IMR-90 (cell line): ENCODE measurements at regions not wholly inside any gene's neighbourhood (a gene's known extent, or its start where the extent isn't known, plus 50 kb on each side); places are given as distances from the start of the nearest gene placed in this dataset.

Experiments
- ATAC-seq: fragments of 200-7000 bp; cut with Tn5 transposase; 2 replicates; pipeline ENCODE4 v1.9.1; 2020; ENCODE audit warnings: low read depth, mild to moderate bottlenecking, moderate library complexity
- BruUV-seq: library from RNA; stranded (reverse); fragments of 400-500 nt; replicated peaks from 2 replicates; lab custom pipeline; 2021; lab: Mats Ljungman, UMichigan
- CTCF ChIA-PET: fragments of 300-600 bp; formaldehyde crosslinking; extraction: SDS; loops from one replicate; lab custom pipeline; 2021; ENCODE audit warnings: antibody characterized with exemption; lab: Yijun Ruan, JAX
- POLR2A ChIA-PET: fragments of 300-600 bp; sonication (Branson Sonifier 250); formaldehyde crosslinking; loops from one replicate; lab custom pipeline; 2022; ENCODE audit warnings: antibody characterized with exemption; ENCODE audit not compliant: unreplicated experiment; lab: Charles Lee
- DNase-seq: peaks from one replicate; pipeline ENCODE4 v3.0.0; 2013
- H2AFZ ChIP-seq: replicated peaks from 2 replicates; pipeline ENCODE3; 2013; ENCODE audit warnings: low read length, mild to moderate bottlenecking; ENCODE audit not compliant: poor library complexity
- H2AK5ac ChIP-seq: 2 replicates; pipeline ENCODE4 v1.6.1; 2013; ENCODE audit warnings: low read depth, low read length, inconsistent platforms
- H2AK9ac ChIP-seq: replicated peaks from 2 replicates; pipeline ENCODE3; 2013; ENCODE audit warnings: mild to moderate bottlenecking, low read depth, low read length, moderate library complexity; ENCODE audit not compliant: poor library complexity
- H2BK120ac ChIP-seq: 2 replicates; pipeline ENCODE4 v1.6.1; 2013; ENCODE audit warnings: low read depth, low read length, inconsistent platforms
- H2BK15ac ChIP-seq: 3 replicates; pipeline ENCODE4 v1.6.1; 2013; ENCODE audit warnings: low read depth, low read length, inconsistent platforms
- H2BK20ac ChIP-seq: 2 replicates; pipeline ENCODE4 v1.6.1; 2013; ENCODE audit warnings: low read depth, mild to moderate bottlenecking, inconsistent platforms, low read length, moderate library complexity
- H2BK5ac ChIP-seq: 2 replicates; pipeline ENCODE4 v1.6.1; 2013; ENCODE audit warnings: mild to moderate bottlenecking, low read depth, low read length, inconsistent platforms; ENCODE audit not compliant: poor library complexity, severe bottlenecking
- H3K14ac ChIP-seq: replicated peaks from 2 replicates; pipeline ENCODE4 v1.6.1; 2013; ENCODE audit warnings: low read depth, low read length, inconsistent platforms
- H3K18ac ChIP-seq: 2 replicates; pipeline ENCODE4 v1.6.1; 2013; ENCODE audit warnings: low read depth, low read length, control low read depth
- H3K23ac ChIP-seq: 2 replicates; pipeline ENCODE4 v1.6.1; 2013; ENCODE audit warnings: low read depth, low read length, inconsistent platforms
- H3K27ac ChIP-seq: 2 replicates; pipeline ENCODE4 v1.5.1; 2013; ENCODE audit warnings: mild to moderate bottlenecking, control low read depth, low read length; ENCODE audit not compliant: insufficient read depth
- H3K27me3 ChIP-seq: 2 replicates; pipeline ENCODE4 v1.6.1; 2013; ENCODE audit warnings: low read length; ENCODE audit not compliant: control insufficient read depth, insufficient read depth
- H3K36me3 ChIP-seq: 2 replicates; pipeline ENCODE4 v1.6.1; 2013; ENCODE audit warnings: low read length, mixed read lengths; ENCODE audit not compliant: control insufficient read depth, insufficient read depth
- H3K4ac ChIP-seq: 2 replicates; pipeline ENCODE4 v1.6.1; 2013; ENCODE audit warnings: low read depth, low read length, inconsistent platforms
- H3K4me1 ChIP-seq: 2 replicates; pipeline ENCODE4 v1.6.1; 2013; ENCODE audit warnings: low read length, mixed read lengths; ENCODE audit not compliant: control insufficient read depth, insufficient read depth
- H3K4me2 ChIP-seq: 2 replicates; pipeline ENCODE4 v1.6.1; 2013; ENCODE audit warnings: low read depth, mild to moderate bottlenecking, control low read depth, low read length, moderate library complexity
- H3K4me3 ChIP-seq: 2 replicates; pipeline ENCODE4 v1.5.1; 2013; ENCODE audit warnings: low read depth, mild to moderate bottlenecking, control low read depth, low read length, moderate library complexity; ENCODE audit not compliant: insufficient read depth
- H3K56ac ChIP-seq: 2 replicates; pipeline ENCODE4 v1.6.1; 2013; ENCODE audit warnings: low read length, inconsistent platforms; ENCODE audit not compliant: insufficient read depth; ENCODE audit errors: extremely low read depth
- H3K79me1 ChIP-seq, 2 experiments: 2 replicates each; pipeline ENCODE4 v1.6.1; 2013; ENCODE audit warnings: low read length in 2 of 2, inconsistent platforms in 1 of 2, low read depth in 1 of 2
- H3K9ac ChIP-seq: 2 replicates; pipeline ENCODE4 v1.6.1; 2013; ENCODE audit warnings: low read depth, low read length, control low read depth
- H3K9me1 ChIP-seq: 2 replicates; pipeline ENCODE4 v1.6.1; 2013; ENCODE audit warnings: low read length, inconsistent platforms; ENCODE audit not compliant: insufficient read depth
- H3K9me3 ChIP-seq: 2 replicates; pipeline ENCODE4 v1.6.1; 2013; ENCODE audit warnings: low read length; ENCODE audit not compliant: control insufficient read depth, insufficient read depth
- H4K20me1 ChIP-seq: 2 replicates; pipeline ENCODE4 v1.6.1; 2013; ENCODE audit warnings: low read length, inconsistent platforms; ENCODE audit not compliant: insufficient read depth
- H4K5ac ChIP-seq: 2 replicates; pipeline ENCODE4 v1.6.1; 2013; ENCODE audit warnings: mild to moderate bottlenecking, low read depth, low read length, control low read depth
- H4K8ac ChIP-seq, 2 experiments: 2 replicates each; pipeline ENCODE4 v1.6.1; 2013; ENCODE audit warnings: low read depth in 2 of 2, low read length in 2 of 2, control low read depth in 1 of 2, inconsistent platforms in 1 of 2
- H4K91ac ChIP-seq: 2 replicates; pipeline ENCODE4 v1.6.1; 2013; ENCODE audit warnings: low read depth, low read length, inconsistent platforms; ENCODE audit not compliant: insufficient read depth
- BHLHE40 ChIP-seq: fragments of 150-350 bp; IDR thresholded peaks from 2 replicates; pipeline ENCODE4 v1.6.1; 2016; ENCODE audit warnings: mild to moderate bottlenecking, low read depth, low read length
- CHD1 ChIP-seq: IDR thresholded peaks from 2 replicates; pipeline ENCODE4 v1.6.1; 2012; ENCODE audit warnings: low read depth, low read length, improper control_type of control experiment
- CTCF ChIP-seq: conservative IDR thresholded peaks from 2 replicates; pipeline ENCODE4 v1.5.1; 2012; ENCODE audit warnings: mild to moderate bottlenecking, low read depth, low read length, improper control_type of control experiment
- ELK1 ChIP-seq: fragments of 150-350 bp; IDR thresholded peaks from 2 replicates; pipeline ENCODE4 v1.6.1; 2016; ENCODE audit warnings: low read depth, mild to moderate bottlenecking, low read length, moderate library complexity, borderline replicate concordance
- MAFK ChIP-seq: IDR thresholded peaks from 2 replicates; pipeline ENCODE4 v1.6.1; 2012; ENCODE audit warnings: low read depth, low read length, improper control_type of control experiment
- MAZ ChIP-seq: IDR thresholded peaks from 2 replicates; pipeline ENCODE4 v1.6.1; 2012; ENCODE audit warnings: low read depth, mild to moderate bottlenecking, low read length, improper control_type of control experiment, moderate library complexity, borderline replicate concordance
- MXI1 ChIP-seq: IDR thresholded peaks from 2 replicates; pipeline ENCODE4 v1.6.1; 2012; ENCODE audit warnings: low read depth, mild to moderate bottlenecking, low read length, moderate library complexity, borderline replicate concordance
- NFE2L2 ChIP-seq: fragments of 150-350 bp; IDR thresholded peaks from 2 replicates; pipeline ENCODE4 v1.6.1; 2016; ENCODE audit warnings: low read depth, mild to moderate bottlenecking, low read length
- POLR2A ChIP-seq: IDR thresholded peaks from 2 replicates; pipeline ENCODE4 v1.6.1; 2012; ENCODE audit warnings: mild to moderate bottlenecking, low read depth, low read length
- RAD21 ChIP-seq: IDR thresholded peaks from 2 replicates; pipeline ENCODE4 v1.6.1; 2012; ENCODE audit warnings: low read length, improper control_type of control experiment
- RCOR1 ChIP-seq: IDR thresholded peaks from 2 replicates; pipeline ENCODE4 v1.6.1; 2012; ENCODE audit warnings: mild to moderate bottlenecking, low read length, improper control_type of control experiment; ENCODE audit not compliant: insufficient replicate concordance
- RFX5 ChIP-seq: IDR thresholded peaks from 2 replicates; pipeline ENCODE4 v1.8.0; 2012; ENCODE audit warnings: low read depth, mild to moderate bottlenecking, low read length, moderate library complexity
- SMC3 ChIP-seq: fragments of 150-350 bp; IDR thresholded peaks from 2 replicates; pipeline ENCODE4 v1.6.1; 2016; ENCODE audit warnings: low read depth, mild to moderate bottlenecking, antibody characterized with exemption, low read length, moderate library complexity
- WGBS, 2 experiments: methylation state at CpG; one replicate each; pipeline versions ENCODE4 v1.1.5 to v1.1.7; 2013; ENCODE audit warnings: missing lambda C conversion rate in 2 of 2; ENCODE audit not compliant: insufficient read length in 1 of 2; ENCODE audit errors: extremely low coverage in 2 of 2; 5-methylcytosine and 5-hydroxymethylcytosine counted together
- dilution Hi-C: fragments of 300-500 bp; cut with HindIII; formaldehyde crosslinking; loops from one replicate; pipeline ENCODE4 v1.14.3; 2018; ENCODE audit warnings: low sequenced_read_pairs; ENCODE audit not compliant: unreplicated experiment
- in situ Hi-C: fragments of 300-500 bp; cut with MboI; formaldehyde crosslinking; loops from 3 replicates; pipeline ENCODE4 v1.14.3; 2019; ENCODE audit warnings: low sequenced_read_pairs, inconsistent platforms, mixed read lengths
- intact Hi-C: fragments of 100-400 bp; cut with micrococcal nuclease; formaldehyde crosslinking; loops from 2 replicates; pipeline ENCODE4 v1.10.0; 2022

GRCh38 chr12:115470526-115470925, 786.6 kb upstream of the TBX3 start:
- intact Hi-C loops, result no loop called here

More at GRCh38 chr12:115470526-115470925, 786.6 kb upstream of the TBX3 start:
- H2BK120ac ChIP-seq, result no peak overlapping the region
- no peak overlapping the region for H2BK5ac ChIP-seq
- H4K5ac ChIP-seq, result no peak overlapping the region
- no peak overlapping the region for H2BK15ac ChIP-seq
- H4K20me1 ChIP-seq, result no peaks in the 10 kb centered on the region
- H3K27me3 ChIP-seq, result no peaks in the 10 kb centered on the region
- no peak overlapping the region for H3K14ac ChIP-seq
- no peak overlapping the region for H2BK20ac ChIP-seq
- no peak overlapping the region for H2AK5ac ChIP-seq
- DNase-seq (no peak), ATAC-seq (no peak)
- no peaks in the 10 kb centered on the region for H3K4me1 ChIP-seq
- 80% methylated on average over 1 of the region's 11 CpGs; no CpG with 5 or more reads in 1 of the 2 experiments for WGBS, 2 experiments
- no peak overlapping the region for H3K9ac ChIP-seq
- no peak overlapping the region for H3K18ac ChIP-seq
- H3K9me1 ChIP-seq, result no peaks in the 10 kb centered on the region
- POLR2A ChIA-PET, result no interaction called here
- no peak overlapping the region for H4K8ac ChIP-seq
- no peak overlapping the region for H3K23ac ChIP-seq
- CTCF ChIA-PET, result no interaction called here
- no peak overlapping the region for H3K27ac ChIP-seq
- H3K4me3 ChIP-seq, result no peak overlapping the region
- no peaks in the 10 kb centered on the region for H3K79me1 ChIP-seq
- H3K9me3 ChIP-seq, result no peaks in the 10 kb centered on the region
- H3K36me3 ChIP-seq, result no peaks in the 10 kb centered on the region
- H4K91ac ChIP-seq, result no peak overlapping the region
- BruUV-seq, result no TSS peak
- no peak overlapping the region for H2AFZ ChIP-seq
- no peak overlapping the region for H3K56ac ChIP-seq
- in situ Hi-C loops (no loop called here), dilution Hi-C loops (no loop called here)
- no peak overlapping the region for H2AK9ac ChIP-seq
- H3K4ac ChIP-seq, result no peak overlapping the region
- no peak overlapping the region for H3K4me2 ChIP-seq
- TF ChIP-seq NFE2L2 (no peak), MAZ (no peak), CHD1 (no peak), RFX5 (no peak), MAFK (no peak), BHLHE40 (no peak), MXI1 (no peak), POLR2A (no peak), CTCF (no peak), RCOR1 (no peak), RAD21 (no peak), SMC3 (no peak), ELK1 (no peak)
